MV-4-11 (cell line): ENCODE measurements at regions not wholly inside any gene's neighbourhood (a gene's known extent, or its start where the extent isn't known, plus 50 kb on each side); places are given as distances from the start of the nearest gene placed in this dataset.
"Not testable (repeated sequence)": the region's sequence is repeated elsewhere in the genome, so short reads cannot be mapped to it uniquely, and the experiment has no call there.

ENCODE experiments used
- DNase-seq: peaks from one replicate; lab custom pipeline; 2025; lab: John Stamatoyannopoulos, UW

GRCh38 chr7:13198036-13198435 is 510.6 kb downstream of the ARL4A start:
- no peak for DNase-seq

DNA sequence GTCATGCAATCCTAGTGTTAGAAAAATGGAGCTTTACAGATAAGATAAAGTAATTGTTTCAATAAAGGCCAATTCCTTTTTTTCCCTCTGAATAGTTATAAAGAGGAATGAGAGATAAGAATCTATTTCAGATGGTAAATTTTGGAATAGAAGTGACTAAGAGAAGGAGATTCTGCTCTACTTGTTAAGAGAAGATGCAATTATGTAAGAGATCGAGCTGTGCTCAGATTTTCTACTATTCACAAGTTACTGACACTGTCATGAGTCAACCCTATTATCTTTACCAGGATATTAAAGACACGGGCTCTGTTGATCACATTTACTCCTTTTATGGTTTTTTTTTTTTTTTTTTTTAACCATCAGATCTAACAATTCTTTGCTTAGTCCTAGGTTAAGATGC is 511.3 kb downstream of the ARL4A start:
- DNase-seq: no peak

- DNase-seq: no peak
These were observed 514.2 kb downstream of the ARL4A start for GRCh38 chr7:13201628-13202027.

GRCh38 chr7:13217768-13218167 is 530.3 kb downstream of the ARL4A start:
- no peak for DNase-seq

DNA sequence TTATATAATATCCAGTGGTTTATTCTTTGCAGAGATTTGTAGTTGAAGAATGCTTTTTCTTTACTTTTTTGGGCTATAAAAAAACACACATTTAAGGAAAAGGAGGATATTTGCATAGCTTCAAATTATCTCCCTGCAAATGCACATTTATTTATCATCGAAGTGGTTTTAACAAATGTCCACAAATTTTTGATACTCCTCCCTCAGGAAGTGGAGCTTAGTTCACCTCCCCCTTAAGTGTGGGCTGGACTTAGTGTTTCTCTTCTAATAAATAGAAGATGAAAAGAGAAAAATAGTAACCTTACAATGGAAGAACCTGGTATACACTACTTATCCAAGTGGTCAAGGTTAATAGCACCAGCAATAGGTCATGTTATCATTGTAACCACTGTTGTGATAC is 537.6 kb downstream of the ARL4A start:
- DNase-seq: no peak

DNA sequence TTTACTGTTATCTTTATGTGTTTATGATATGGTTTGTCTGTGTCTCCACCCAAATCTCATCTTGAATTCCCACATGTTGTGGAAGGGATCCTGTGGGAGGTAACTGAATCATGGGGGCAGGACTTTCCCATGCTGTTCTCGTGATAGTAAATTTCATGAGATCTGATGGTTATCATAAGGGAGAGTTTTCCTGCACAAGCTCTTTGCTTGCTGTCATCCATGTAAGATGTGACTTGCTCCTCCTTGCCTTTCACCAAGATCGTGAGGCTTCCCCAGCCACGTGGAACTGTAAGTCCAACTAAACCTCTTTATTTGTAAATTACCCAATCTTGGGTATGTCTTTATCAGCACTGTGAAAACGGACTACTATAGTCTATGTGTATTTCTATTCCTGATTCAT is 539.0 kb downstream of the ARL4A start:
- no peak for DNase-seq

- DNase-seq: no peak
These were observed 543.8 kb downstream of the ARL4A start for GRCh38 chr7:13231216-13231615.

DNA sequence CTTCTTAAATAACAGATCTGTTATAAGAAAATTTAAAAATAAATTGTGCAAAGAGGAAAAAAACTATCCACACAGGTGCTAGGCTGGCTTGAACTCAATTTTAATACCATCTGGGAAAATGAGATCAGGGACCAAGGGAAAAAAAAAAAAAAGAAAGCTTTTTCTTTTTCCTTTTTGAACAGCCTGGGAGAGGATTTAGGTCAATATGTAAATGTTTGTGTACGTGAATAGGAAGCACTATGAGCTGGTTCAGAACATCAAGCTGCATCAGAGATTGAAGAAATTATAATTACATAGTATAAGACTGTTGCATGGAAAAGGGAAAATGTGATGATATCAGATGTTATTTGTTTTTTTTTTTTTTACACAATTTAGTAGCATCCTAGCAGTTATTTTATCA is 548.0 kb downstream of the ARL4A start:
- no peak for DNase-seq

DNA sequence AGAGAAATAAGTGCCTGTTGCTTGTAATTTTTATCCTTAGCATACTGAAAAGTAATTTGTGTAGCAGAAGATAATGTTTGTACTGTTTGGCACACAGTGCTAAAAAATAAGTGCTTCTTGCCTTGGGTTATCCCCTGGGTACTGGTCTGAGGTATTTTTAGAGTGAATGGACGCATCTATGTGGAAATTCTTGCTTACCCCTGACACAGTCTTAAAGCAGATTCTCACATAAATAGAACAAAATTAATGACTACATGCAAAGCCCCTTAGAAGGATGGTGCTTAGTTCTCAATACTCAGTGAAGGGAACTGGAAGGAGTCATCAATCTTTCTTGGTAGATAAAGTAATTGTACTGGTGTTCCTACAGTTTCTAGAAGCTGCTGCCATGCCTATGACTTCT is 548.6 kb downstream of the ARL4A start:
- DNase-seq: no peak

GRCh38 chr7:13240349-13240748 is 552.9 kb downstream of the ARL4A start:
- no peak for DNase-seq

DNA sequence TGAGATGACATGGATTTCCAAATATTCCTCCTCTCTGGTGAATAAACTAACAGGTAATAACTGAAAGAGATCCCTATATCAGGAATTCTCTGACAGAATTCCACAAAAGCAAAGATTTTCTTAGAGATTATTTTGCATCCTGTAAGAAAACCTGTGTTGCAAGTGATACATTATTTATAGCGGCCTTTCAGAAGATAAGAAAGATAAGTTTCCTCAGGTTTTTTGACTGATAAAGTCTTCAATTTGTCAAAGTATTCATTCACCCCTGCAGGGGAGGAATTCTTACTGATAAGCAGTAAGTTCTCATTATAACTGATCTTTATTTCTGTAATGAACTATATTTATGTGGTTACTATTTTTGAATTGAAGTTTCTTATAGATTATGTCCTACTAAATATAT is 554.0 kb downstream of the ARL4A start:
- no peak for DNase-seq

- no peak for DNase-seq
These were observed 570.2 kb downstream of the ARL4A start for GRCh38 chr7:13257661-13258060.

DNA sequence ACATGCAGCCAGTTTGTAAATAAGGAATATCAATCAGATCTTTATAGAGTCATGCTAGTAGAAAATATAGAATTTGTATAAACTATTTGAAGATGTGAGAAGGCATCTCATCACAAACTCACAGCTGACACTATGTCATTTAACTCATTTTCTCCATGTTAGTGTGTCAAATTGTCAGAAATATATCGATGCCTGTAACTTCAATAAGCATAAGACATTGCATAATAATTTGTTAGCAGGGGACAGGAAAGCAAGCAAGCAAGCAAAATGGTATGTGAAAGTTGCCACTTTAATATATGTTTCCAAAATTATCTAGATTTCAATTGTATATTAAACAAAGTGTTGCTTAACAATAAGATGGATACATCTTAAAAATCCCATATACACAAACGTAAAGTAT is 571.0 kb downstream of the ARL4A start:
- DNase-seq: no peak

DNA sequence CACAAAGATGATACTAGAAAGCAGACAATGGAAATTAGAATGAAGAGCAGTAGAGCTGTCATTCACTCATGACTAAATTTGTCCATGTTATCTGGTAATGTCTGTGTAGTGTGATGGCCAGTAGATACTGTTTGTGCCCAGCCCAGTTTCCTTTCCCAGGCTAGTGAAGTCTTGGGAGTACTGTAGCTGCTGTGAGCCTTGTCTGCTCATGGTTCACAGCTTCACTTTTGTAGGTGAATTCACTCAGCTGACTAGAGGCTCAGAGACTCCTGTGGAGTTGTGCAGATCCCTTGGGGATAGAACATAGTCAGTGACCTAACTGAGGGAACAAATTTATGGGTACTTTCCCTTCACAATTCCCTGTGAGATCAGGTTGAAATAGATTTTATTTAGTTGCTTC is 572.5 kb downstream of the ARL4A start:
- DNase-seq: no peak

GRCh38 chr7:13262929-13263530 is 575.6 kb downstream of the ARL4A start:
- DNase-seq: peak; percentile 30

GRCh38 chr7:13265271-13265670 is 577.8 kb downstream of the ARL4A start:
- DNase-seq: no peak

- DNase-seq: not testable (repeated sequence)
These were observed 586.8 kb downstream of the ARL4A start for GRCh38 chr7:13274205-13274604.

GRCh38 chr7:13276977-13277376 is 589.5 kb downstream of the ARL4A start:
- no peak for DNase-seq

DNA sequence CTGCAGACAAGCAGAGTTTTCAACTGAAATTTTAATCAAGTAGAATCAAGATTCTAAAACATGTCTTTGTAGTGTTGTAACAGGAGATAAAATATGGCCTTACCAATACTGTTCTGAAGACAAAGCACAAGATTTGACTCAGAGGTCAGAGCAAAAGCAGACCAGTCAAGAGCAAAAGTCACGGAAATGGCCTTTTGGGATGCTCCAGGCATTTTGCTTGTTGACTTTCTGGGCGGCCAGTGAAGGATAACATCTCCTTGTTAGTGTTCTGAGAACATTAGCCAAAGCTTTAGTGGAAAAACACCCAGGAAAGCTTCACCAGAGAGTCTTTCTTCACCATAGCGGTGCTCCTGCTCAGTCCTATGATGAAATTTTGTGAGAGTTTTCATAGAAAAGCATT is 590.6 kb downstream of the ARL4A start:
- no peak for DNase-seq

DNA sequence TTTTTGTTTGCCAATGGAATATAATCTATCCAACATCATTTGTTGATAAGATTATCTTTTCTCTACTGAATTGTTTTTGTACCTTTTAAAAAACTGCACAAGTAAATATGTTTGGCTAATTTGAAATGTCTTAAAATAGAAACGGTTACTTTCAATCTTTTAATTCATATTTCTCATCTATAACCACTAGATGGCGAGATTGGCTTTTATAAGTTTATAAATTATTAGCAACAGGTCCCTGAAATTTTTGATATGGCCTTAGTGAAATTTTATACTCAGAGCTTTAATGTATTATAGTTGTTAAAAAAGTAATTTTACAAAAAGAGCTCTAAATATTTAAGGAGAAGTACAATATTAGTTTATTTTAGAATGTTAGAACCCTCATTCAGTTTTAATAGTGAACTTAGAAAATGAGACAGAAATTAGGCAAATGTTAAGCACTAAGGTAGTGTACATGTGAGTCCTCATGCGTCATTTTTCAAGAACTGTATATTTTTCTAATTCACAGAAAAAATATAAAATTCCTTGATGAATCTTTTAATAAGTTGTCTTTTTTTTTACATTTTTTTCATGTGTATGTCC is 592.5 kb downstream of the ARL4A start:
- DNase-seq: no peak

GRCh38 chr7:13282377-13282980 is 595.0 kb downstream of the ARL4A start:
- no peak for DNase-seq

DNA sequence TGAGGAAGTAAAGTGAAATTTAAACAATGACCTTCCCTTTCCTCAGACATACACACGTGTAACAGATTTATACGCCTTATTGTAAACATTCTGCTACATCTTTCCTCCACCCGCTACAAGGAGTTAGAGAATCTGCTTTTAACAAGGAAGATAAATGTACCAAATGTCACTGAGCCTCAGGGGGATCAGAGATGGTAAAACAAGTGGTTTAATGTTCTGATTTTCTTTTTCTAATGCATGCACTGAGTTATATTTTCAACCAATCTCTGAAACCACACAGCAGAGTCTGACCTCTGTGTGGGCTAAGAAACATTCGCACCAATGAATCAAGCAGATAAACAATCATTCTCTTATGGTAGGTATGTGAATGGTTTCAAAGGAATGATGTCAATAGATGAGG is 599.5 kb downstream of the ARL4A start:
- DNase-seq: no peak

DNA sequence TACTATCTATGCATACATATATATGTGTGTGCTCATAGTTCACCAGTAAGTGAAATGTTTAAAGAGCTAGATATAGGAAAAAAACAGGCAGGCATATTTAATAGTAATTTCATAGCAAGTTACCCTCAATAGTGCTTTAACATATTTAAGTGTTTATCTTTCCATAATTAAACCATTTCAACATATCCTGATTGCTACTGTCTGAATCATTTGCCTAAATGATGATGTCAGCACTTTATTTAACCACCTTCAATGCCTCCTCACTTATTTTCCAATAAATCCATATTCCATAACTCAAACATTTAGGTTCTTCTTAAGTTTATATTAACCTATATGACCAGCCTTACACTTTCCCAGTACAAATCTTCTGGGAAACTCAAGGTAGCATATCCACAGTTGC is 601.1 kb downstream of the ARL4A start:
- DNase-seq: no peak

- no peak for DNase-seq
These were observed 603.5 kb downstream of the ARL4A start for GRCh38 chr7:13290975-13291374.
